SK-N-SH treated with all-trans-retinoic acid at 6 μM for 48 hours (cell line): ENCODE measurements at regions not wholly inside any gene's neighbourhood (a gene's known extent, or its start where the extent isn't known, plus 50 kb on each side); places are given as distances from the start of the nearest gene placed in this dataset.

Experiments
- ARNTL ChIP-seq: fragments of 450-650 bp; formaldehyde crosslinking; IDR thresholded peaks from 2 replicates; pipeline ENCODE4 v1.5.0; 2020; ENCODE audit warnings: low read depth, mild to moderate bottlenecking, moderate library complexity, borderline replicate concordance
- CSDC2 ChIP-seq: fragments of 250-450 bp; sonication (Bioruptor Pico); IDR thresholded peaks from 2 replicates; pipeline ENCODE4 v1.5.0; 2020; ENCODE audit warnings: mild to moderate bottlenecking, moderate library complexity
- GLIS3 ChIP-seq: fragments of 250-450 bp; sonication (Bioruptor Pico); IDR thresholded peaks from 2 replicates; pipeline ENCODE4 v1.5.0; 2020; ENCODE audit warnings: mild to moderate bottlenecking, moderate library complexity
- OSR1 ChIP-seq: fragments of 250-450 bp; sonication (Bioruptor Pico); IDR thresholded peaks from 2 replicates; pipeline ENCODE4 v1.8.0; 2022; ENCODE audit warnings: moderate library complexity, mild to moderate bottlenecking, inconsistent platforms
- TCF4 ChIP-seq: fragments of 250-450 bp; sonication (Bioruptor Pico); IDR thresholded peaks from 2 replicates; pipeline ENCODE4 v1.8.0; 2021; ENCODE audit warnings: mild to moderate bottlenecking, moderate library complexity, borderline replicate concordance
- ZNF565 ChIP-seq: fragments of 450-650 bp; formaldehyde crosslinking; conservative IDR thresholded peaks from 2 replicates; pipeline ENCODE4 v1.5.0; 2020; ENCODE audit warnings: low read depth, mild to moderate bottlenecking, moderate library complexity

- TF ChIP-seq OSR1 (CRISPR knock-in tag) (no peak), ZNF565 (CRISPR knock-in tag) (no peak), GLIS3 (CRISPR knock-in tag) (no peak), CSDC2 (CRISPR knock-in tag) (no peak), ARNTL (CRISPR knock-in tag) (no peak), TCF4 (no peak)
These were observed 178.1 kb upstream of the PPP2R2D start for GRCh38 chr10:131722525-131723264.
